GM04504 (cell line): ENCODE measurements at regions not wholly inside any gene's neighbourhood (a gene's known extent, or its start where the extent isn't known, plus 50 kb on each side); places are given as distances from the start of the nearest gene placed in this dataset.
"Not testable (repeated sequence)": the region's sequence is repeated elsewhere in the genome, so short reads cannot be mapped to it uniquely, and the experiment has no call there.

Experiments used
- DNase-seq: peaks from one replicate; pipeline ENCODE4 v3.0.0-alpha.2; 2012; ENCODE audit warnings: low read depth

- no peak for DNase-seq
Measured at GRCh38 chr12:34097213-34097612, 74.9 kb downstream of the ALG10 start.

- DNase-seq = no peak
Measured at GRCh38 chr12:34105392-34105933, 83.2 kb downstream of the ALG10 start.

GRCh38 chr12:34106172-34106571, 83.9 kb downstream of the ALG10 start:
- DNase-seq = no peak

GRCh38 chr12:34107016-34107415, 84.7 kb downstream of the ALG10 start:
- DNase-seq = no peak

- DNase-seq = no peak
Measured at GRCh38 chr12:34107781-34108404, 85.6 kb downstream of the ALG10 start.

GRCh38 chr12:34108405-34108803, 86.1 kb downstream of the ALG10 start:
- DNase-seq = no peak

GRCh38 chr12:34108967-34109366, 86.7 kb downstream of the ALG10 start:
- DNase-seq = no peak

- DNase-seq = no peak
Measured at GRCh38 chr12:34109390-34109789, 87.1 kb downstream of the ALG10 start.

- DNase-seq = not testable (repeated sequence)
Measured at GRCh38 chr12:34109909-34110531, 87.7 kb downstream of the ALG10 start.

- DNase-seq = no peak
Measured at GRCh38 chr12:34119366-34119765, 97.1 kb downstream of the ALG10 start.

- DNase-seq = no peak
Measured at GRCh38 chr12:34121360-34121759, 99.1 kb downstream of the ALG10 start.

GRCh38 chr12:34123092-34123491, 100.8 kb downstream of the ALG10 start:
- DNase-seq = peak; percentile 23

- no peak for DNase-seq
Measured at GRCh38 chr12:34124608-34125007, 102.3 kb downstream of the ALG10 start.

GRCh38 chr12:34126239-34126641, 103.9 kb downstream of the ALG10 start:
- no peak for DNase-seq

- DNase-seq = no peak
Measured at GRCh38 chr12:34126805-34127204, 104.5 kb downstream of the ALG10 start.

- DNase-seq = not testable (repeated sequence)
Measured at GRCh38 chr12:34127379-34127778, 105.1 kb downstream of the ALG10 start.

GRCh38 chr12:34142430-34142829, 120.1 kb downstream of the ALG10 start:
- DNase-seq = no peak

GRCh38 chr12:34151019-34151418, 128.7 kb downstream of the ALG10 start:
- DNase-seq = no peak

- no peak for DNase-seq
Measured at GRCh38 chr12:34163443-34163842, 141.1 kb downstream of the ALG10 start.

GRCh38 chr12:34166427-34167060, 144.2 kb downstream of the ALG10 start:
- no peak for DNase-seq

- DNase-seq = not testable (repeated sequence)
Measured at GRCh38 chr12:34168507-34168906, 146.2 kb downstream of the ALG10 start.

GRCh38 chr12:34186492-34186891, 164.2 kb downstream of the ALG10 start:
- DNase-seq = no peak

GRCh38 chr12:34188974-34189373, 166.7 kb downstream of the ALG10 start:
- no peak for DNase-seq
